Smooth muscle cell (in vitro differentiated cells): ENCODE measurements at regions not wholly inside any gene's neighbourhood (a gene's known extent, or its start where the extent isn't known, plus 50 kb on each side); places are given as distances from the start of the nearest gene placed in this dataset.

ENCODE experiments used
- DNase-seq: peaks from one replicate; lab custom pipeline; 2025; ENCODE audit not compliant: unreplicated experiment; lab: John Stamatoyannopoulos, UW
- H2AFZ ChIP-seq: fragments of 200-600 bp; sonication (generic); 2 replicates; pipeline ENCODE4 v1.6.0; 2016; ENCODE audit warnings: antibody characterized with exemption, low read depth, mild to moderate bottlenecking
- H3F3A ChIP-seq: fragments of 200-600 bp; sonication (generic); 2 replicates; pipeline ENCODE4 v1.6.0; 2017; ENCODE audit warnings: antibody characterized with exemption, low read depth
- H3K27ac ChIP-seq: fragments of 200-600 bp; sonication (generic); 2 replicates; pipeline ENCODE4 v1.5.1; 2016; ENCODE audit warnings: low read depth, mild to moderate bottlenecking
- H3K27me3 ChIP-seq: fragments of 200-600 bp; sonication (generic); 2 replicates; pipeline ENCODE4 v1.6.1; 2016; ENCODE audit warnings: low read depth, mild to moderate bottlenecking
- H3K36me3 ChIP-seq: fragments of 200-600 bp; sonication (generic); 2 replicates; pipeline ENCODE4 v1.5.1; 2016; ENCODE audit warnings: low read depth
- H3K4me1 ChIP-seq: fragments of 200-600 bp; sonication (generic); 2 replicates; pipeline ENCODE4 v1.5.1; 2016; ENCODE audit warnings: low read depth
- H3K4me2 ChIP-seq: fragments of 200-600 bp; sonication (generic); 2 replicates; pipeline ENCODE4 v1.6.0; 2016; ENCODE audit warnings: mild to moderate bottlenecking
- H3K4me3 ChIP-seq: fragments of 200-600 bp; sonication (generic); 2 replicates; pipeline ENCODE4 v1.5.1; 2016; ENCODE audit warnings: mild to moderate bottlenecking
- H3K79me2 ChIP-seq: fragments of 200-600 bp; sonication (generic); 2 replicates; pipeline ENCODE4 v1.6.0; 2016; ENCODE audit warnings: low read depth, mild to moderate bottlenecking
- H3K9ac ChIP-seq: fragments of 200-600 bp; sonication (generic); 2 replicates; pipeline ENCODE4 v1.6.0; 2016; ENCODE audit warnings: low read depth
- H3K9me3 ChIP-seq: fragments of 200-600 bp; sonication (generic); replicated peaks from 2 replicates; pipeline ENCODE4 v1.5.1; 2016; ENCODE audit warnings: low read depth
- H4K20me1 ChIP-seq: fragments of 200-600 bp; sonication (generic); 2 replicates; pipeline ENCODE4 v1.6.0; 2016; ENCODE audit warnings: low read depth
- CTCF ChIP-seq: fragments of 200-600 bp; sonication (generic); IDR thresholded peaks from 2 replicates; pipeline ENCODE4 v1.5.1; 2017; ENCODE audit warnings: borderline replicate concordance, mild to moderate bottlenecking, antibody characterized with exemption; ENCODE audit not compliant: insufficient read depth, poor library complexity, severe bottlenecking
- WGBS: methylation state at CpG from one replicate; pipeline ENCODE4 v1.1.7; 2016; ENCODE audit warnings: low lambda C conversion rate; 5-methylcytosine and 5-hydroxymethylcytosine counted together

GRCh38 chr22:27601195-27601594 is 200.4 kb downstream of the MN1 start:
- 86% methylated on average over 9 of the region's 9 CpGs for WGBS
- H3F3A ChIP-seq, result no peaks in the 10 kb centered on the region
- no peak for TF ChIP-seq CTCF

GRCh38 chr22:27602390-27602789 is 199.2 kb downstream of the MN1 start:
- Histone ChIP-seq H3K27me3 (no peaks in the 10 kb centered on the region), H3K4me2 (no peak overlapping the region)

More at GRCh38 chr22:27601195-27601594, 200.4 kb downstream of the MN1 start:
- no peak overlapping the region for H2AFZ ChIP-seq
- DNase-seq, result no peak
- no peaks in the 10 kb centered on the region for H4K20me1 ChIP-seq
- no peaks in the 10 kb centered on the region for H3K4me1 ChIP-seq
- no peaks in the 10 kb centered on the region for H3K79me2 ChIP-seq
- no peak overlapping the region for H3K4me2 ChIP-seq
- no peak overlapping the region for H3K4me3 ChIP-seq
- H3K36me3 ChIP-seq, result no peaks in the 10 kb centered on the region
- no peak overlapping the region for H3K27ac ChIP-seq
- H3K9me3 ChIP-seq, result no peaks in the 10 kb centered on the region
- H3K27me3 ChIP-seq, result no peaks in the 10 kb centered on the region
- no peak overlapping the region for H3K9ac ChIP-seq

DNA sequence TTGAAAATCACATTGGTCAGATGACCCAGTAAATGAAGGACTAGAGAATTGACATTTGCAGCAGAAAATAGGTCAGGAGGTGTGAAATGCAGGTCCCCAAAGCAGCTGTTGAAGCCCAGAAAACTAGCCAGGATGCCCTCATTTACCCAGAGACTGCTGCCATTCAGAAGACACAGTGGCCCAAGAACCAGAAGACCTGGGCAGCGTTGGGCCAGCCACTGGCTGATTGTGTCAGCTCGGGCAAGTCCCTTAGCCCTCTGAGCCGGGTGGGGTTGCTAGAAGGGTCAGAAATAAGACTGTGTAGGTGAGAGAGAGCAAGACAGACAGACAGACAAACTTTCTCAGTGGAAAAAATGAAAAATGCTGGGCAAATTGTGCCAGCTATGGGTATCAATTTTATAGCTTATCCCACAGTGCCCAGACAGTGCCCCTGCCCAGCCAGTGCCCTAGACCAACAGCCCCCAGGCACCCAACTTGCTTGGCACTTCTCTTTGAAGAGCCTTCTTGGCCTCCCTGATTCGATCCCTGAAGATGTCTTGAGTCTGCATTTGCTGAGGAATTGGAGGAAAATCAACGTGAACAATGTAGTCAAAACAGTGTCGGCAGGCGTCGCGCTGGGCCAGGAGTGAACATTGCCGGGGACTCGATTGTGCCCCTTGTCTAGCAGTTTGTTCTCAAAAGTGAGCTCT is 198.3 kb downstream of the MN1 start:
- 91% methylated on average over 11 of the region's 11 CpGs for WGBS
- no peak for DNase-seq
- H3K36me3 ChIP-seq, result no peaks in the 10 kb centered on the region
- no peaks in the 10 kb centered on the region for H3F3A ChIP-seq
- H3K4me3 ChIP-seq, result no peak overlapping the region
- no peak overlapping the region for H2AFZ ChIP-seq
- no peak for TF ChIP-seq CTCF
- no peaks in the 10 kb centered on the region for H3K79me2 ChIP-seq
- H3K9ac ChIP-seq, result no peak overlapping the region
- no peaks in the 10 kb centered on the region for H3K4me1 ChIP-seq
- no peaks in the 10 kb centered on the region for H4K20me1 ChIP-seq
- H3K4me2 ChIP-seq, result no peak overlapping the region
- H3K27me3 ChIP-seq, result no peaks in the 10 kb centered on the region
- no peak overlapping the region for H3K27ac ChIP-seq
- H3K9me3 ChIP-seq, result no peaks in the 10 kb centered on the region

More at GRCh38 chr22:27602390-27602789, 199.2 kb downstream of the MN1 start:
- no peaks in the 10 kb centered on the region for H3K9me3 ChIP-seq
- WGBS, result 59% methylated on average over 5 of the region's 6 CpGs
- H4K20me1 ChIP-seq, result no peaks in the 10 kb centered on the region
- no peak overlapping the region for H3K27ac ChIP-seq
- TF ChIP-seq CTCF, result no peak
- no peaks in the 10 kb centered on the region for H3K79me2 ChIP-seq
- no peak overlapping the region for H3K4me3 ChIP-seq
- H3F3A ChIP-seq, result no peaks in the 10 kb centered on the region
- H3K9ac ChIP-seq, result no peak overlapping the region
- no peaks in the 10 kb centered on the region for H3K4me1 ChIP-seq
- no peak for DNase-seq
- no peaks in the 10 kb centered on the region for H3K36me3 ChIP-seq
- no peak overlapping the region for H2AFZ ChIP-seq

DNA sequence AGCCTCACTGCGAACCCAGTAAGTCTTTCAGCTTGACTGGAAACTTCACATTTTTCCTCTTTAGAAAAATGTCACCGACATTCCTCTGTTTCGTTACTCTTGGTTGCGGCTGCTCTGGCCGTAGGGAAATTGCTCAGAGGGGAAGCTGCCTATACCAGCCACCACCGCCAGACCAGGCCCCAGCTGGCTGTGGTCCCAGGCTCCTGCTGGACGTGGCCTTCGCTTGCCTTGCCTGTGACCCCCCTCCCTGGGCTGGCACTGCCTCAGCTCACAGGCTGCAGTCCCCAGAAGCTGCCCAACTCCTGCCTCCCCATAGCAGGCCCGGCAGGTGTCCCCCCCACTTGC is 197.8 kb downstream of the MN1 start:
- 69% methylated on average over 9 of the region's 9 CpGs for whole genome bisulfite sequencing
- Histone ChIP-seq H2AFZ (no peak overlapping the region), H3K27me3 (no peaks in the 10 kb centered on the region), H3K9ac (no peak overlapping the region), H3F3A (no peaks in the 10 kb centered on the region), H3K79me2 (no peaks in the 10 kb centered on the region), H4K20me1 (no peaks in the 10 kb centered on the region), H3K4me3 (no peak overlapping the region), H3K4me1 (no peaks in the 10 kb centered on the region), H3K27ac (no peak overlapping the region), H3K9me3 (no peaks in the 10 kb centered on the region), H3K4me2 (no peak overlapping the region), H3K36me3 (no peaks in the 10 kb centered on the region)
- no peak for TF ChIP-seq CTCF
- DNase-seq, result no peak
